Suprapubic skin (tissue), 4 donors: ENCODE measurements at regions not wholly inside any gene's neighbourhood (a gene's known extent, or its start where the extent isn't known, plus 50 kb on each side); places are given as distances from the start of the nearest gene placed in this dataset.

ENCODE experiments used
- EP300 ChIP-seq: sonication (generic); formaldehyde crosslinking; IDR thresholded peaks from one replicate; pipeline ENCODE4 v1.6.1; 2017; ENCODE audit warnings: antibody characterized with exemption
- POLR2A ChIP-seq, 2 donors: fragments of 450-650 bp; IDR thresholded peaks; one replicate each; pipeline ENCODE4 v1.6.1; 2017; ENCODE audit warnings: antibody characterized with exemption in 2 of 2, mild to moderate bottlenecking in 2 of 2, moderate library complexity in 2 of 2
- POLR2AphosphoS5 ChIP-seq, 3 donors: sonication (generic); formaldehyde crosslinking; IDR thresholded peaks; one replicate each; pipeline ENCODE4 v1.6.1; 2017; ENCODE audit warnings: antibody characterized with exemption in 3 of 3
- TF ChIP-seq, protein P1 (sequence below), 2 donors: fragments of 200-600 bp in 1 of 2; fragments of 450-650 bp in 1 of 2; sonication (generic) in 1 of 2; IDR thresholded peaks; one replicate each; pipeline ENCODE4 v1.5.1; 2016 to 2019; ENCODE audit warnings: antibody characterized with exemption in 2 of 2, mild to moderate bottlenecking in 1 of 2, moderate library complexity in 1 of 2

DNA sequence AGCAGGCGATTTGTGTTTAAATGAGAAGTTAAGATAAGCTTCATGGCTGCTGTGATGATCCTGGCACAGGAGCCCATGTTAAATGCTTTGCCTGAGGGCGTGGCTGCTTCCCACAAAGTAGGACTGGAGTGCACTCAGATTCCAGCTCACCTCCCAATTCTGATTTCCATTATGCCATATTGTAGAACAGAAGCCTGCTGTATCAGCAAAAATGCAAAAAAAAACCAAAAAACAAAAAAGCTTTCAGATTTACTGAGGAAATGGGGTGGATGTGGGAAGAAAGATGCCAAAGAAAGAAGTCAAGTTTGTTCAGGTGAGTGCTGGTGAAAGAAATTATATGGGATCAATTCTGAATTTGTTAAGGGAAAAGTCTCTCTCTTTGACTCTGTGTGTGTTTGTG is 610.4 kb upstream of the NETO1 start:
- TF ChIP-seq, protein P1, sequence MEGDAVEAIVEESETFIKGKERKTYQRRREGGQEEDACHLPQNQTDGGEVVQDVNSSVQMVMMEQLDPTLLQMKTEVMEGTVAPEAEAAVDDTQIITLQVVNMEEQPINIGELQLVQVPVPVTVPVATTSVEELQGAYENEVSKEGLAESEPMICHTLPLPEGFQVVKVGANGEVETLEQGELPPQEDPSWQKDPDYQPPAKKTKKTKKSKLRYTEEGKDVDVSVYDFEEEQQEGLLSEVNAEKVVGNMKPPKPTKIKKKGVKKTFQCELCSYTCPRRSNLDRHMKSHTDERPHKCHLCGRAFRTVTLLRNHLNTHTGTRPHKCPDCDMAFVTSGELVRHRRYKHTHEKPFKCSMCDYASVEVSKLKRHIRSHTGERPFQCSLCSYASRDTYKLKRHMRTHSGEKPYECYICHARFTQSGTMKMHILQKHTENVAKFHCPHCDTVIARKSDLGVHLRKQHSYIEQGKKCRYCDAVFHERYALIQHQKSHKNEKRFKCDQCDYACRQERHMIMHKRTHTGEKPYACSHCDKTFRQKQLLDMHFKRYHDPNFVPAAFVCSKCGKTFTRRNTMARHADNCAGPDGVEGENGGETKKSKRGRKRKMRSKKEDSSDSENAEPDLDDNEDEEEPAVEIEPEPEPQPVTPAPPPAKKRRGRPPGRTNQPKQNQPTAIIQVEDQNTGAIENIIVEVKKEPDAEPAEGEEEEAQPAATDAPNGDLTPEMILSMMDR (IDR thresholded peaks at IDR 0.05): no peak
- no peak for TF ChIP-seq EP300
- no peak for TF ChIP-seq POLR2AphosphoS5 (IDR thresholded peaks at IDR 0.05)
- no peak for TF ChIP-seq POLR2A (IDR thresholded peaks at IDR 0.05)
